T47D (cell line): ENCODE measurements at regions not wholly inside any gene's neighbourhood (a gene's known extent, or its start where the extent isn't known, plus 50 kb on each side); places are given as distances from the start of the nearest gene placed in this dataset.

Experiments
- DNase-seq, 2 experiments: peaks; one replicate each; pipeline versions ENCODE4 v3.0.0 to v3.0.0-alpha.2; 2011 to 2012; ENCODE audit warnings: low read depth in 1 of 2, low spot score in 1 of 2
- JUND ChIP-seq: IDR thresholded peaks from 2 replicates; pipeline ENCODE4 v1.6.1; 2012; ENCODE audit warnings: low read depth
- in situ Hi-C: cut with HindIII; loops from 2 replicates; pipeline ENCODE4 v1.10.0; 2016; ENCODE audit warnings: low sequenced_read_pairs, low pct_unique_long_range_greater_than_20kb

DNA sequence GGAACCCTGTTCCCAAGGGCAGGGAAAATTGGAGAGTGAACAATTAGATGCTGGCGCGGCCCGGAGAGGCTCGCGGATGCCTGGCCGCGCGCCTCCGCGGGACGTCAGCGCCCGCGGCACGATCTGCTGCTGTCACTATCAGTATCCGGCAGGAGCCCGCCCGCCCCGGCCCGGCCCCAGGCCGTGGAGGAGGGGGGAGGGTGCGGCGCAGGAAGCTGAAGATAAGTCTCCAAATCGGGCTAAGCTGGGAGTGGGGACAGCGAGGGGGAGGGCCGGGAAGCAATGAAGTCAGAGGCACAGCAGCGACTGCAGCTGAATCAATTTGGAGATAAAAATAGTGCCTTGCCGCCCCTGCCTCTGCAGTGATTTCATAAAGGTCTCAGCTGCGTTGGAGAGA, 441.5 kb upstream of the KLF12 start:
- in situ Hi-C loops: no loop called here
- no peak for TF ChIP-seq JUND
- no peak for DNase-seq

DNA sequence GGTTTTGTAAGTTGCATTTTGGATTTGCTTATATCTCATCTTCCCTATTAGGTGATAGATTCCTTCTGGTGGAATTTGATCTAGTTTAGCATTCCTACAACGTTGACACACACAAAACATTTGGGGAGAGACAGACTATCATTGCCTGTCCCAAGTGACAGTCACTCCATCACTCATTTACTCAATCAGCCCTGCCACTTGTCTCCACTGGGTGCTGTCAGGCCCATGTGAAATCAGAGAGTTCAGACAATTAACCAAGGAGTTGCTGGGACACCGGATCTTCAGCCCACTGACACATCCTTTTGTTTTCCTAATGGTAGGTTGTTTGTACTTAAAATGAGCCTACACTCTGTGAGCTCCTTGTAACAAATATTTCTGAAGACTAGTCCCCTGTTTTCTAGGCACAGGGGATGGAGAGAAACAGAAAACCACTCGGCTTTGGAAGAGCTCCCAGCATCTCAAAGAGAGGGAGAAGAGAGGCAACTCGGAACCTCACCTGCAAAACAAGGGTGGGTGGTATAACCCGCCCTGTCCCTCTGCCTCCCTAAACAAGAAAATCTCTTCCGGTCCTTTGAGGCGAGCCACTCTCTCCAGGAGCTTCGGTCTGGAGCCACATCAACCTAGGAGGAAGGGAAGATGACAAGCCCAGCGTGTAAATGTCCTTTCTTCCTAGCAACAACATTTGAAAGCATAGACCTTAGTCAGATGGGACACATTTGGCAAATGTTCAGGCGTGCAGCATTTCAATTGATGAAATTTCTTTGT, 440.9 kb upstream of the KLF12 start:
- TF ChIP-seq JUND: no peak
- in situ Hi-C loops: no loop called here
- no peak for DNase-seq

DNA sequence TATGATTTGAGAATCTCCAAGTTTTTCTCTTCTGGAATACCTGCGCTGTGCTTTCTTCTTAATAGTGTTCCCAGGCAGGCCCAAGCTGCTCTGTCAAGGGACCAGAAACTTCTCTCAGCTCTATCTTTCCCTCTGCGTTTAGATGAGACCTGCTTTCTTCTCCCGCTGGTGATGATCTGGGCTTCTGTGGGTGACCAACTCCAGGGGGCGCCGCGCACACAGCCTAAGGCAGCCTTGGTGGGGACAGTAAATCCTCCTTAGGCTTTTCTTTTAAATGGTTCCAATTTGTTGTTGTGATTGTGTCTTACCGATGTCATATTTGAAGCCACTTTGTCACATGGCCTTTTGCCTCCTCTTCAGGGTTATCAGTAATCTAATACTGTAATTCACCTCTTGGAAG, 439.4 kb upstream of the KLF12 start:
- in situ Hi-C loops: no loop called here
- TF ChIP-seq JUND: no peak
- peak in 1 of 2 experiments; percentile 15 for DNase-seq

- DNase-seq: no peak
- in situ Hi-C loops: no loop called here
- TF ChIP-seq JUND: no peak
These were observed 437.6 kb upstream of the KLF12 start for GRCh38 chr13:74571811-74572210.

GRCh38 chr13:74570834-74571233, 436.6 kb upstream of the KLF12 start:
- no peak for DNase-seq
- in situ Hi-C loops: no loop called here
- TF ChIP-seq JUND: no peak

- in situ Hi-C loops: no loop called here
- TF ChIP-seq JUND: no peak
- no peak for DNase-seq
These were observed 435.8 kb upstream of the KLF12 start for GRCh38 chr13:74570046-74570445.

- no peak for TF ChIP-seq JUND
- no peak for DNase-seq
- in situ Hi-C loops: no loop called here
These were observed 435.0 kb upstream of the KLF12 start for GRCh38 chr13:74569251-74569650.

GRCh38 chr13:74567485-74567884, 433.3 kb upstream of the KLF12 start:
- in situ Hi-C loops: no loop called here
- no peak for TF ChIP-seq JUND
- no peak for DNase-seq

DNA sequence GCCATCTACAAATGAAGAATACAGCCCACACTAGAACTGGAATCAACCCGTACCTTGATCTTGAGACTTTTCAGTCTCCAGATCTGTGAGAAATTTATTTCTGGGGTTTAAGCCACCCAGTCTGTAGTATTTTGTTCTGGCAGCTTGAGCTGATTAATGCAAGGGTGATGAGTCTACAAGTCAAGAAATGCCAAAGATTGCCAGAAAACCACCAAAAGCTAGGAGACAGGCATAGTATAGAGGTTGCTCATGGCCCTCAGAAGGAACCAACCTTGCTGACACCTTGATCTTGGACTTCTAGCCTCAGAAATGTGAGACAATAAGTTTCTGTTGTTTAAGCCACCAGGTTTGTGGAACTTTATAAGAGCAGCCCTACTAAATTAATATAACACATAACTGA, 428.2 kb upstream of the KLF12 start:
- no peak for TF ChIP-seq JUND
- DNase-seq: no peak
- in situ Hi-C loops: no loop called here

DNA sequence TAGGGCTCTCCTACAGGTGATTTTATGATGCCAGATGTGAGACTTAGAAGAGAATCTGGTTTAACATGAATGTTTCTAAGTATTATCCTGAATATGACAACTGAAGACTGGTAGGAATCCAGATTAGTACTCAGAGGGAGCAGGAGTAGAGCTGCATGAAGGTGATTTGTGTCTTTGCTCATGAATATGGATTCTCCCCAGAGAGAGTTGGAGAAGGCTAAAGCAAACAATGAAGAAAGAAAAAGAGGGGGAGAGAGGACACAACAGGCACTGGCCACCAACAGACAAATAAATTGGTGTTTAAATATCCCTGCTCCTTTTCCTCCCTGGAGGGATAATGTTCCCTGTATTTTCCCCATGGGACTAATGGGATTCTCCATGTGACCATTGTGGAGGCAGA, 427.0 kb upstream of the KLF12 start:
- in situ Hi-C loops: no loop called here
- DNase-seq: no peak
- TF ChIP-seq JUND: no peak

DNA sequence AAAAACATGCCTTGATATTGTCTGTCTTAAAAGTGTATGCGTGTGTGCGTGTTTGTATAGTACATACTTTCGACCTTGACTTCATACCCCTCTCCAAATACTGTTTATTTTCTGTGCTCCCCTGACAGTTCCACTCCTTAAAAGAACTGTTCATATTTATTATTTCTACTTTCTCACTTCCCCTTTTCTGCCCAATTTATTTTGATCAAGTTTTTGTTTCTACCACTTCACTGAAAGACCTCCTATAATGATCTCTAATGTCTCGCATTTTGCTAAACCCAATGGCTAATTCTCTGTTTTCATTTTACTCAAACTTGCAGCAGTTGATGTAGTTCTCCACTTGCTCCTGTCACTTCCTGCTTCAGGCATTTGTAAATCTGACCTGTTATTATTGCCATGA, 426.1 kb upstream of the KLF12 start:
- in situ Hi-C loops: no loop called here
- TF ChIP-seq JUND: no peak
- no peak for DNase-seq

- TF ChIP-seq JUND: no peak
- in situ Hi-C loops: no loop called here
- no peak for DNase-seq
These were observed 423.7 kb upstream of the KLF12 start for GRCh38 chr13:74557870-74558269.

- no peak for DNase-seq
- no peak for TF ChIP-seq JUND
- in situ Hi-C loops: no loop called here
These were observed 421.6 kb upstream of the KLF12 start for GRCh38 chr13:74555651-74556420.
